ENCODE measurements at regions not wholly inside any gene's neighbourhood (a gene's known extent, or its start where the extent isn't known, plus 50 kb on each side); places are given as distances from the start of the nearest gene placed in this dataset.
"Not testable (repeated sequence)": the region's sequence is repeated elsewhere in the genome, so short reads cannot be mapped to it uniquely, and the experiment has no call there.

GRCh38 chr2:195548198-195548940 is 108.7 kb upstream of the SLC39A10 start:
- no peak for DNase-seq (ENCODE audit: low spot score in 2 of 2)
- TF ChIP-seq CTCF (IDR thresholded peaks at IDR 0.05) (no peak), POLR2A (IDR thresholded peaks at IDR 0.05) (no peak)
- H3K4me3 ChIP-seq (ENCODE audit: low read depth, poor library complexity, severe bottlenecking): no peak overlapping the region
- intact Hi-C loops (cut with DNase I; ENCODE audit: low total_unique reads): no loop called here
- WGBS, 2 donors: 85 to 94% methylated on average over 4 of the region's 4 CpGs

- 95 to 96% methylated on average over 32 to 34 of the region's 47 CpGs for WGBS, 2 donors
- DNase-seq (ENCODE audit: low spot score in 2 of 2); intact Hi-C loops (cut with DNase I; ENCODE audit: low total_unique reads); H3K4me3 ChIP-seq (ENCODE audit: low read depth, poor library complexity, severe bottlenecking): not testable (repeated sequence)
Measured at GRCh38 chr2:195547268-195547840, 109.7 kb upstream of the SLC39A10 start.

- no peak for TF ChIP-seq POLR2A (IDR thresholded peaks at IDR 0.05)
- no peak for TF ChIP-seq CTCF (IDR thresholded peaks at IDR 0.05)
- H3K4me3 ChIP-seq (ENCODE audit: low read depth, poor library complexity, severe bottlenecking): no peak overlapping the region
- 94 to 95% methylated on average over 3 of the region's 3 CpGs for WGBS, 2 donors
- DNase-seq (ENCODE audit: low spot score in 2 of 2): no peak
- intact Hi-C loops (cut with DNase I; ENCODE audit: low total_unique reads): no loop called here
Measured at GRCh38 chr2:195545811-195546210, 111.2 kb upstream of the SLC39A10 start.

DNA sequence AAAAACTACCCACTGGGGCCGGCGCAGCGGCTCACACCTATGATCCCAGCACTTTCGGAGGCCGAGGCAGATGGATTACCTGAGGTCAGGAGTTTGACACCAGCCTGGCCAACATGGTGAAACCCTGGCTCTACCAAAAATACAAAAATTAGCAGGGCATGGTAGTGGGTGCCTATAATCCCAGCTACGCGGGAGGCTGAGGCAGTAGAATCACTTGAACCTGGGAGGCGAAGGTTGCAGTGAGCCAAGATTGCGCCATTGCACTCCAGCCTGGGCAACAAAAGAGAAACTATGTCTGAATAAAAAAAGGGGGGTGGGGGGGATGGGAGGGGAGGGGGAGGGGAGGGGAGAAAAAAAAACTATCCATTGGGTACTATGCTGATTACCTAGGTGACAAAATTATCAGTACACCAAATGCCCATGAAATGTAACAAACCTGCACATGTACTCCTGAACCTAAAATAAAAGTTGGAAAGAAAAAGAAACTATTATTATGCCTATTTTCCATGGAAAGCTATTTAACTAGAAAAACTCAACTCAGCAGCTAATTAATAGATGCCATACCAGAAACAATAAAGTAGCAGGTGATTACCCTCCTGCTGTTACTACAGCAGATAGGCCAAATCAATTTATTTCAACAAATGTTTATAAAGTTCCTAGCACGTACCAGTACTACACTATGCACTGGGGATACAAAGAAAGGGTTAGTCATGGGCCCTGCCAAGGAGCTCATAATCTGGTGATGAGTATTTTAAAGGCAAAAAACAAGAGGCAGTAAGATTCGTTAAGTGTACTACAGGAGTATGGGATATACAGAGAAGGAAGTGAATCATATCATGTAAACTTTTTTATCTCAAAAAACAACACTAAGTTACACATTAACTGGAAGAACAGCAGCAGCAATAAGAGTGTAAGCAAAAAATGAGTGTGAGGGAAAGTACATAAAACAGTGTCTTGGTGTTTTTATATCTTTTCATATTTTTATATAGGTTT is 112.8 kb upstream of the SLC39A10 start:
- WGBS, 2 donors: 88 to 92% methylated on average over 11 of the region's 11 CpGs
- no peak for DNase-seq (ENCODE audit: low spot score in 2 of 2)
- intact Hi-C loops (cut with DNase I; ENCODE audit: low total_unique reads): no loop called here
- H3K4me3 ChIP-seq (ENCODE audit: low read depth, poor library complexity, severe bottlenecking): no peak overlapping the region
- TF ChIP-seq POLR2A (IDR thresholded peaks at IDR 0.05) (no peak), CTCF (IDR thresholded peaks at IDR 0.05) (no peak)

GRCh38 chr2:195543063-195543462 is 114.0 kb upstream of the SLC39A10 start:
- H3K4me3 ChIP-seq (ENCODE audit: low read depth, poor library complexity, severe bottlenecking): no peak overlapping the region
- TF ChIP-seq CTCF (IDR thresholded peaks at IDR 0.05): no peak
- no peak for TF ChIP-seq POLR2A (IDR thresholded peaks at IDR 0.05)
- intact Hi-C loops (cut with DNase I; ENCODE audit: low total_unique reads): no loop called here
- DNase-seq (ENCODE audit: low spot score in 2 of 2): no peak
- WGBS, 2 donors: 96 to 100% methylated on average over 2 of the region's 2 CpGs

DNA sequence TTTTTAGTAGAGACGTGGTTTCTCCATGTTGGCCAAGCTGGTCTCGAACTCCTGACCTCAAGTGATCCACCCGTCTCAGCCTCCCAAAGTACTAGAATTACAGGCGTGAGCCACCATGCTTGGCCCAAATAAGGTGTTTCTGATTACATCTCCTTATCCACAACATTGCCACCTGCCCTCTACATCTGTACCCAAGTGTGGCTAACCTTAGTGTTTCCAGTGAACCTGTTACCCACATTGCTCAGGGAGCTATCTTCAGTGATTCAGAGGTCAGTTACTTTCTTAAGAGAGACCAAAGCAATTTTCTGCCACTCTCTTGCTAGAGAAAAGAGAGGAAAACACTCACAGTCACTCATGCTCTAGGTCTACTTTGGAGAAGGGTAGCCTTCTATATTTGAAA is 115.0 kb upstream of the SLC39A10 start:
- intact Hi-C loops (cut with DNase I; ENCODE audit: low total_unique reads): no loop called here
- DNase-seq (ENCODE audit: low spot score in 2 of 2): no peak
- 70 to 95% methylated on average over 4 of the region's 4 CpGs for WGBS, 2 donors
- no peak overlapping the region for H3K4me3 ChIP-seq (ENCODE audit: low read depth, poor library complexity, severe bottlenecking)
- no peak for TF ChIP-seq POLR2A (IDR thresholded peaks at IDR 0.05)
- no peak for TF ChIP-seq CTCF (IDR thresholded peaks at IDR 0.05)

Data from lower leg skin (tissue), 4 donors.